GM21390 (cell line): ENCODE measurements at regions not wholly inside any gene's neighbourhood (a gene's known extent, or its start where the extent isn't known, plus 50 kb on each side); places are given as distances from the start of the nearest gene placed in this dataset.

Experiments
- ATAC-seq: cut with Tn5 transposase; IDR thresholded peaks from one replicate; pipeline ENCODE4 v1.9.1; 2021; ENCODE audit not compliant: unreplicated experiment

GRCh38 chr14:71201840-71202239, 294.6 kb downstream of the PCNX1 start:
- no peak for ATAC-seq

GRCh38 chr14:71202881-71203280, 295.6 kb downstream of the PCNX1 start:
- no peak for ATAC-seq

GRCh38 chr14:71203306-71203705, 296.0 kb downstream of the PCNX1 start:
- no peak for ATAC-seq

- ATAC-seq, result no peak
These were observed 297.0 kb downstream of the PCNX1 start for GRCh38 chr14:71204231-71204630.

- no peak for ATAC-seq
These were observed 297.5 kb downstream of the PCNX1 start for GRCh38 chr14:71204768-71205167.

GRCh38 chr14:71206123-71206522, 298.9 kb downstream of the PCNX1 start:
- ATAC-seq, result no peak

- ATAC-seq, result no peak
These were observed 299.6 kb downstream of the PCNX1 start for GRCh38 chr14:71206766-71207371.

GRCh38 chr14:71208702-71209357, 301.6 kb downstream of the PCNX1 start:
- no peak for ATAC-seq

- no peak for ATAC-seq
These were observed 302.6 kb downstream of the PCNX1 start for GRCh38 chr14:71209888-71210287.

- ATAC-seq, result no peak
These were observed 304.8 kb downstream of the PCNX1 start for GRCh38 chr14:71212093-71212492.

- no peak for ATAC-seq
These were observed 305.4 kb downstream of the PCNX1 start for GRCh38 chr14:71212683-71213107.

GRCh38 chr14:71214241-71214640, 307.0 kb downstream of the PCNX1 start:
- ATAC-seq, result no peak

GRCh38 chr14:71220462-71220861, 313.2 kb downstream of the PCNX1 start:
- no peak for ATAC-seq

GRCh38 chr14:71221119-71221518, 313.9 kb downstream of the PCNX1 start:
- no peak for ATAC-seq

GRCh38 chr14:71225113-71225512, 317.9 kb downstream of the PCNX1 start:
- no peak for ATAC-seq

- no peak for ATAC-seq
These were observed 321.5 kb downstream of the PCNX1 start for GRCh38 chr14:71228711-71229110.

GRCh38 chr14:71229875-71230274, 322.6 kb downstream of the PCNX1 start:
- no peak for ATAC-seq

GRCh38 chr14:71230897-71231296, 323.6 kb downstream of the PCNX1 start:
- no peak for ATAC-seq

GRCh38 chr14:71231521-71232393, 324.5 kb downstream of the PCNX1 start:
- ATAC-seq, result no peak

GRCh38 chr14:71232506-71232905, 325.2 kb downstream of the PCNX1 start:
- no peak for ATAC-seq

- no peak for ATAC-seq
These were observed 328.6 kb downstream of the PCNX1 start for GRCh38 chr14:71235875-71236274.

GRCh38 chr14:71236487-71236886, 329.2 kb downstream of the PCNX1 start:
- ATAC-seq, result no peak
